ENCODE measurements at regions not wholly inside any gene's neighbourhood (a gene's known extent, or its start where the extent isn't known, plus 50 kb on each side); places are given as distances from the start of the nearest gene placed in this dataset.

GRCh38 chr7:81327468-81328266, 408.8 kb upstream of the SEMA3C start:
- TF ChIP-seq CTCF (IDR thresholded peaks at IDR 0.05; ENCODE audit: control extremely low read depth in 1 of 3, insufficient read depth in 1 of 3, low read depth in 1 of 3, low read length in 3 of 3) = no peak
- TF ChIP-seq MAX (IDR thresholded peaks at IDR 0.05) = no peak
- no peak for TF ChIP-seq ATF3 (IDR thresholded peaks at IDR 0.05; ENCODE audit: insufficient read depth, low read depth, low read length)
- no peak for TF ChIP-seq MAFK (IDR thresholded peaks at IDR 0.05; ENCODE audit: low read depth, low read length)
- no peak for TF ChIP-seq YY1 (IDR thresholded peaks at IDR 0.05; ENCODE audit: low read depth, low read length)
- no peak for TF ChIP-seq JUN (IDR thresholded peaks at IDR 0.05; ENCODE audit: low read depth, low read length)
- no peak for TF ChIP-seq TAF1 (IDR thresholded peaks at IDR 0.05; ENCODE audit: low read depth, low read length)
- TF ChIP-seq EZH2 (IDR thresholded peaks at IDR 0.05; ENCODE audit: low read depth, low read length, severe bottlenecking) = no peak
- TF ChIP-seq EP300 (IDR thresholded peaks at IDR 0.05; ENCODE audit: borderline replicate concordance in 1 of 2, low read depth in 2 of 2, low read length in 2 of 2) = no peak
- TF ChIP-seq RBBP5 (IDR thresholded peaks at IDR 0.05; ENCODE audit: borderline replicate concordance, low read depth, low read length) = no peak
- TF ChIP-seq EGR1 (IDR thresholded peaks at IDR 0.05; ENCODE audit: borderline replicate concordance, low read depth, low read length) = no peak
